ENCODE measurements at regions not wholly inside any gene's neighbourhood (a gene's known extent, or its start where the extent isn't known, plus 50 kb on each side); places are given as distances from the start of the nearest gene placed in this dataset.

- H3K4me3 ChIP-seq (ENCODE audit: low read length): no peak overlapping the region
- no peaks in the 10 kb centered on the region for H3K4me1 ChIP-seq (ENCODE audit: low read length)
- no peak overlapping the region for H2AFZ ChIP-seq (ENCODE audit: low read length)
- H3K9me2 ChIP-seq (replicated peaks; ENCODE audit: insufficient read depth, low read length): no peaks in the 10 kb centered on the region
- H3K4me2 ChIP-seq (ENCODE audit: low read depth, low read length): no peak overlapping the region
- no peak for TF ChIP-seq EZH2phosphoT487 (IDR thresholded peaks at IDR 0.05; ENCODE audit: low read length)
- TF ChIP-seq EZH2 (optimal IDR thresholded peaks at IDR 0.05; ENCODE audit: low read depth, low read length): no peak
- TF ChIP-seq CTCF (IDR thresholded peaks at IDR 0.05; ENCODE audit: low read length): no peak
- H3K9ac ChIP-seq (ENCODE audit: low read length): no peak overlapping the region
- H3K79me2 ChIP-seq (ENCODE audit: low read length): no peaks in the 10 kb centered on the region
- H3F3A ChIP-seq (ENCODE audit: insufficient read depth, low read length): no peaks in the 10 kb centered on the region
- no peaks in the 10 kb centered on the region for H3K27me3 ChIP-seq (replicated peaks; ENCODE audit: insufficient read depth, low read length)
- no peak for DNase-seq
- H4K20me1 ChIP-seq (ENCODE audit: insufficient read depth, low read length): no peaks in the 10 kb centered on the region
- H3K36me3 ChIP-seq (replicated peaks; ENCODE audit: insufficient read depth, low read length): no peaks in the 10 kb centered on the region
- H3K27ac ChIP-seq (ENCODE audit: low read length): no peak overlapping the region
- no peaks in the 10 kb centered on the region for H3K9me3 ChIP-seq (replicated peaks; ENCODE audit: insufficient read depth, low read length)
These were observed 784.6 kb upstream of the ALCAM start for GRCh38 chr3:104582092-104582491.

GRCh38 chr3:104584682-104585081, 782.0 kb upstream of the ALCAM start:
- no peak overlapping the region for H3K27ac ChIP-seq (ENCODE audit: low read length)
- no peaks in the 10 kb centered on the region for H3K27me3 ChIP-seq (replicated peaks; ENCODE audit: insufficient read depth, low read length)
- no peaks in the 10 kb centered on the region for H3K36me3 ChIP-seq (replicated peaks; ENCODE audit: insufficient read depth, low read length)
- H4K20me1 ChIP-seq (ENCODE audit: insufficient read depth, low read length): no peaks in the 10 kb centered on the region
- no peak for DNase-seq
- no peak overlapping the region for H3K4me3 ChIP-seq (ENCODE audit: low read length)
- no peaks in the 10 kb centered on the region for H3K9me3 ChIP-seq (replicated peaks; ENCODE audit: insufficient read depth, low read length)
- H2AFZ ChIP-seq (ENCODE audit: low read length): no peak overlapping the region
- TF ChIP-seq EZH2 (optimal IDR thresholded peaks at IDR 0.05; ENCODE audit: low read depth, low read length): no peak
- no peak for TF ChIP-seq EZH2phosphoT487 (IDR thresholded peaks at IDR 0.05; ENCODE audit: low read length)
- TF ChIP-seq CTCF (IDR thresholded peaks at IDR 0.05; ENCODE audit: low read length): no peak
- no peak overlapping the region for H3K9ac ChIP-seq (ENCODE audit: low read length)
- no peaks in the 10 kb centered on the region for H3K79me2 ChIP-seq (ENCODE audit: low read length)
- no peak overlapping the region for H3K4me2 ChIP-seq (ENCODE audit: low read depth, low read length)
- no peaks in the 10 kb centered on the region for H3F3A ChIP-seq (ENCODE audit: insufficient read depth, low read length)
- no peaks in the 10 kb centered on the region for H3K4me1 ChIP-seq (ENCODE audit: low read length)
- H3K9me2 ChIP-seq (replicated peaks; ENCODE audit: insufficient read depth, low read length): no peaks in the 10 kb centered on the region

GRCh38 chr3:104586344-104586743, 780.4 kb upstream of the ALCAM start:
- DNase-seq: no peak
- Histone ChIP-seq H4K20me1 (ENCODE audit: insufficient read depth, low read length) (no peaks in the 10 kb centered on the region), H3K4me2 (ENCODE audit: low read depth, low read length) (no peak overlapping the region), H3K36me3 (replicated peaks; ENCODE audit: insufficient read depth, low read length) (no peaks in the 10 kb centered on the region), H3K79me2 (ENCODE audit: low read length) (no peaks in the 10 kb centered on the region), H3K4me3 (ENCODE audit: low read length) (no peak overlapping the region), H3K4me1 (ENCODE audit: low read length) (no peaks in the 10 kb centered on the region), H3K9me2 (replicated peaks; ENCODE audit: insufficient read depth, low read length) (no peaks in the 10 kb centered on the region), H3K27me3 (replicated peaks; ENCODE audit: insufficient read depth, low read length) (no peaks in the 10 kb centered on the region), H3K9me3 (replicated peaks; ENCODE audit: insufficient read depth, low read length) (no peaks in the 10 kb centered on the region), H2AFZ (ENCODE audit: low read length) (no peak overlapping the region), H3F3A (ENCODE audit: insufficient read depth, low read length) (no peaks in the 10 kb centered on the region), H3K27ac (ENCODE audit: low read length) (no peak overlapping the region), H3K9ac (ENCODE audit: low read length) (no peak overlapping the region)
- TF ChIP-seq EZH2phosphoT487 (IDR thresholded peaks at IDR 0.05; ENCODE audit: low read length) (no peak), EZH2 (optimal IDR thresholded peaks at IDR 0.05; ENCODE audit: low read depth, low read length) (no peak), CTCF (IDR thresholded peaks at IDR 0.05; ENCODE audit: low read length) (no peak)

Measured in MM.1S (cell line).